ENCODE measurements at regions not wholly inside any gene's neighbourhood (a gene's known extent, or its start where the extent isn't known, plus 50 kb on each side); places are given as distances from the start of the nearest gene placed in this dataset.
A peak's percentile ranks its signal among the peaks of the same experiment; 100 is the strongest.
"Not testable (repeated sequence)": the region's sequence is repeated elsewhere in the genome, so short reads cannot be mapped to it uniquely, and the experiment has no call there.

DNA sequence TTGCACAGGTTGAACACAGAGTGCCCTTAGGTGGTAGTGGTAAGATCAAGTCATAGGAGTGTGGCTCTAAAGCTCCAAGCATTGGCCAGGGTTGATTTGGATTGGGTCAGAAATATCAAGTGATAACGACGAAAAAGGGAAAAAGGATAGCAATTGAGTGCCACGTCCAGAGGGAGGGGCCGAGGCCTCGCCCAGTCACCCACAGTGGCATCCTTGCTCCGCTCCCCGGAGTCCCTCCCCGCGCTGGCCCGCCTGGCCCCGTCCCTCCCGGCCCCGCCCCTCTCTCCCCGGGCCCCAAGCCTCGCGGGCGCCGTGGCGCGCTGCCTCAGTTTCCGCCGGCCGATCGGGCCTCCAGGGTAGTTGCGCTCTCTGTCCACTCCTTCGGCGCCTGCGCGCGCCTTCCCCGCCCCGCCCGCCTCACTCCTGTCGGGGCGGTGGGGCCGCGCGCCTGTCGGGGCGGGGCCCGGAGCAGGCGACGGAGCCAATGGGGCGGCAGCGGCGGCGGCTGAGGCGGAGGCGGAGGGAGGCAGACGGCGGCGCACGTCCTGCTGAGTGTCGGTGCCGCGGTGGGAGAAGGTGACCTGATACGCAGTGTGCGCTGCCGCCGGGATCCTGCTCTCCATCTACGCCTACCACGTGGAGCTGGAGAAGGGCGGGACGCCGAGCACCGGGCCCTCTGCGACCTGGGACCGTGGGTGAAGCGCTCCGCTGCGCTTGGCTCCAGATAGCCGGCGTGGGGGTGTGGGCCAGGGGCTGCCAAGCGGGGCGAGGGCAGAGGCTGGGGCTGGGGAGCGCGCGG is 209.1 kb upstream of the ZNF722 start:
- H3K27ac ChIP-seq (ENCODE audit: low read depth, low read length) = no peak overlapping the region
- no peaks in the 10 kb centered on the region for H3K4me1 ChIP-seq (ENCODE audit: insufficient read depth, low read length)
- H3K4me3 ChIP-seq (ENCODE audit: low read length) = no peak overlapping the region
- no peaks in the 10 kb centered on the region for H3K27me3 ChIP-seq (ENCODE audit: insufficient read depth, low read length, poor library complexity, severe bottlenecking)
- Mint-ChIP-seq H3K4me3 (peak overlapping the region in 1 of 7 donors; percentile 16), H3K9me3 (peaks cover 5 to 13% (median 5%) of the 10 kb centered on the region in 5 donors), H3K27ac (no peak overlapping the region), H3K36me3 (no peaks in the 10 kb centered on the region), H3K27me3 (peaks cover 0 to 4% of the 10 kb centered on the region in 2 donors), H3K4me1 (no peaks in the 10 kb centered on the region)
- ChIA-PET CTCF (no interaction called here), POLR2A (no interaction called here)
- DNase-seq = no peak
- no peaks in the 10 kb centered on the region for H3K36me3 ChIP-seq (ENCODE audit: insufficient read depth, low read length)
- H3K9me3 ChIP-seq (ENCODE audit: low read length) = no peaks in the 10 kb centered on the region

DNA sequence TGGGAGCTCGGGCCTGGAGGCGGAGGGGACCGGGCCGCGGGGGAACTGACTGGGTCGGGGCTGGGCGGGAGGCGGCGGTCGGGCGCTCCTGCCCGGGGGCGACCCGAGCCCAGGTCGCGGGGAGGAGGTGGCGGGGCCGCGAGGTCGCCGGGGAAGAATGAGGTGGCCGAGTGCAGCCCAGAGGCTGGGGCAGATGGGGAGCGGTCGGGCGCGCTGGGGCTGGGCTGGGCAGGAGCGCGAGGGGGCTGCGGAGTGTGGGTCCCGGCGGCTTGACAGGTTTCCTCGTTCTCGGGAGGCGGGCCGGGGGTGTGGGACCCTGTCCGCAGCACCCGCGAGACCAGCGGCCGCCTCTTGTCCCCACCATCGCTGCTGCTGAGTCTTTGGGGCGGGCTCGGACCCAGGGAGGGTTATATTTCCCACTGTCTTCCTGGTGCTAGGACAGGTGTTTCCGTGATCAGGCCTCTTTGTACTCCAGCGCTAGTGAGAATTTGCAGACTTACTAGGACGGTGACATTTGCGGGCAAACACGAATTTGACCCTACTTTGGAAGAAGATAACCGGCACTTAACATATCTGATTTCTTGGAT is 208.4 kb upstream of the ZNF722 start:
- H3K9me3 ChIP-seq (ENCODE audit: low read length); CTCF ChIA-PET; H3K36me3 ChIP-seq (ENCODE audit: insufficient read depth, low read length); H3K4me1 ChIP-seq (ENCODE audit: insufficient read depth, low read length); H3K4me3 ChIP-seq (ENCODE audit: low read length); H3K27ac Mint-ChIP-seq; POLR2A ChIA-PET; H3K27ac ChIP-seq (ENCODE audit: low read depth, low read length); DNase-seq; H3K36me3 Mint-ChIP-seq; H3K27me3 ChIP-seq (ENCODE audit: insufficient read depth, low read length, poor library complexity, severe bottlenecking); H3K4me3 Mint-ChIP-seq; H3K27me3 Mint-ChIP-seq; H3K4me1 Mint-ChIP-seq: not testable (repeated sequence)
- H3K9me3 Mint-ChIP-seq = peaks cover 5 to 11% (median 5%) of the 10 kb centered on the region in 5 donors
